ENCODE measurements at regions not wholly inside any gene's neighbourhood (a gene's known extent, or its start where the extent isn't known, plus 50 kb on each side); places are given as distances from the start of the nearest gene placed in this dataset.
"Not testable (repeated sequence)": the region's sequence is repeated elsewhere in the genome, so short reads cannot be mapped to it uniquely, and the experiment has no call there.

DNA sequence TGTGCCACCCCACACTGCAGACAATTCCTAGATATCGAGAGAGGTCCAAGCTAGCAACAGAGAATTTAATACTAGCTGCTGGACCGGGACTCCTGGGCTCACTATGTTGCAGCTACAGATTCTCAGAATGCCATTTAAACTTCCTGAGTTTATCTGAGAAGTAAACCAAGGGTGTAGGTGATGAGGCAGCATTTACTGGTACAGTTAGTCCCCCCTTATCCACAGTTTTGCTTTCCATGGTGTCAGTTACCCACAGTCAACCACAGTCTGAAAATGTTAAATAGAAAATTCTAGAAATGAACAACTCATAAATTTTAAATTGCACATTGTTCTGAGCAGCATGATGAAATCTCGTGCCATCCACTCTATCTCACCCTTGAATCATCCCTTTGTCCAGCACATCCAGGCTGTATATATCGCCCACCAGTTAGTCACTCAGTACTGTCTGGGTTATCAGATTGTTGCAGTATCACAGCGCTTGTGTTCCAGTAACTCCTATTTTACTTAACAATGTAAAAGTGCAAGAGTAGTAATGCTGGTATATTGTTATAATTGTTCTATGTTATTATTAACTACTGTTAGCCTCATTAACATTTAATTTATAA is 157.5 kb upstream of the NBPF9 start:
- intact Hi-C loops (cut with DNase I): not testable (repeated sequence)

DNA sequence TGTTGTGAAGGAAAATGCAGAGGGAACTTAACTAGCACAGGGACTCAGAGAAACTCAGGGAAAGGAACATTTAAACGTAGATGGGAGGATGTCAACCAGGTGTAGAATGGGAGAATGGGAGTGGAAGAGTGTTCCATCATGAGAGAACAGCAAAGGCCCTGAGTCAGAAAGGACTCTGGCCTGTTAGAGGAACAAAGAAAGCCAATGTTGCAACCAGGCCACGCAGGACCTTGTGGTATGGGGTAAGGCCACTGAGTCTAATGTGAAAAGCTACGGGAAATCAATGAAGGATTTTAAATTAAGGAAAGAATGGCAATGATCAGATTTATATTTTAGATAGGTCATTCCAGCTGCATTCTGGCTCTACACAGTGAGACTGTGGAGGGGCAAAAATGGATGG is 163.9 kb upstream of the NBPF9 start:
- H3K9me3 ChIP-seq; intact Hi-C loops (cut with DNase I); H3K27me3 ChIP-seq; H3K27ac ChIP-seq; DNase-seq; H3K4me1 ChIP-seq (ENCODE audit: insufficient read depth); H3K4me3 ChIP-seq; H3K36me3 ChIP-seq: not testable (repeated sequence)
- no CpG with 5 or more reads among the region's 3 CpGs for WGBS, 3 donors

More for the DNA sequence above, 157.5 kb upstream of the NBPF9 start:
- H3K27me3 ChIP-seq; DNase-seq; H3K36me3 ChIP-seq; H3K4me1 ChIP-seq (ENCODE audit: insufficient read depth); H3K27ac ChIP-seq; H3K4me3 ChIP-seq; H3K9me3 ChIP-seq: not testable (repeated sequence)
- WGBS, 3 donors: 62 to 65% methylated on average over 2 of the region's 5 CpGs; no CpG with 5 or more reads in 1 of the 3 donors

DNA sequence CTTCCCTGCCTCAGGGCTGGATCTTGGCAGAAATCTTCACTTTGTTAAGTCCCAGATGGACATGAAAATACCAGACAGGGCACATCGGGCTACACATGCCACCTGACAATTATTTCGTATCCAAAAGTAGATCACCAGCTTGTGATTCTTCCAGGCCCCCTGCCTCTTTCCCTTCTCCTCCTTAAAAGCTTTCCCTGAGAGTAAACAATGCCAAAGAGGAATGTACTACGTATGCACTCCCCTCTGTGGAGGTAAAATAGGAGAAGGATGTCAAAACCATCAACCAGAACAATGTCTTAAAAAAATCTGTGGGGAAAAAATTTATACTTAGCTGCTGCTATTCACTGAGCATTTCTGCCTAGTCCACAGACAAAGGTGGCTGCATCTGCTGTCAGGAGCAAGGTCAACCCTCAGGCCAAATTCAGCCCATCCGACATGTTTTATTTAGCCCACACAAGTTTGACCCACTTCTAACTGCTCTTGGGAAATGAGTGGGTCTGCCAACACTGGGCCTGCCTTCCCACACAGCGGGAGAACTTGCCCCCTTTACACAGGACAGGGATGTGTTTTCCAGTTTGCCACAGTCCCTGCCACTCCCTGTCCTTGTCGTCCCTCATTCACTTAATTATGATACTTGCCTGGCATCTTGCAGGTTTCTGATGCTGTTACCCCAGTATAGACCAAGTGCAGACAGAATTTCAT is 165.8 kb upstream of the NBPF9 start:
- H3K9me3 ChIP-seq; H3K27ac ChIP-seq; DNase-seq; H3K4me1 ChIP-seq (ENCODE audit: insufficient read depth); H3K4me3 ChIP-seq; H3K27me3 ChIP-seq; intact Hi-C loops (cut with DNase I); H3K36me3 ChIP-seq: not testable (repeated sequence)
- WGBS, 3 donors: no CpG with 5 or more reads among the region's 6 CpGs

DNA sequence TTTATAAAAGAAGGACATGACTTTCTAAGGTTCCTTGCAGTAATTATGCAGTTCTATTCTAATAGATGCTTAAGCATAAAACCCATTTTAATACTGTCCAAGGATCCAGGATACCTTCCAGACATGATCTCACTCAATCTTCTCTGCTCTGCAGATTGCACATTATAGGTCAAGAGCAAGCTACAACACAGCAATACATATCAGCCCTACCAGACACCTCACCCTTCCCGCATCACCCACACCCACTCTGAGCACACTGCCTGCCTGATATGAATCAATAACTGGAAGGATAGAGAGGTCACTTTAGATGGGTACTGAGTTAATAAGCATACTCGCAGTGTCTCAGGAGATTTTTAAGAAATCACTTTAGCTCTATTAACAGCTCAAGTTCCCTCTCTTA is 166.5 kb upstream of the NBPF9 start:
- H3K4me3 ChIP-seq; H3K4me1 ChIP-seq (ENCODE audit: insufficient read depth); H3K36me3 ChIP-seq; intact Hi-C loops (cut with DNase I); H3K27me3 ChIP-seq; H3K9me3 ChIP-seq; H3K27ac ChIP-seq; DNase-seq: not testable (repeated sequence)
- WGBS, 3 donors: no CpG with 5 or more reads among the region's 2 CpGs

DNA sequence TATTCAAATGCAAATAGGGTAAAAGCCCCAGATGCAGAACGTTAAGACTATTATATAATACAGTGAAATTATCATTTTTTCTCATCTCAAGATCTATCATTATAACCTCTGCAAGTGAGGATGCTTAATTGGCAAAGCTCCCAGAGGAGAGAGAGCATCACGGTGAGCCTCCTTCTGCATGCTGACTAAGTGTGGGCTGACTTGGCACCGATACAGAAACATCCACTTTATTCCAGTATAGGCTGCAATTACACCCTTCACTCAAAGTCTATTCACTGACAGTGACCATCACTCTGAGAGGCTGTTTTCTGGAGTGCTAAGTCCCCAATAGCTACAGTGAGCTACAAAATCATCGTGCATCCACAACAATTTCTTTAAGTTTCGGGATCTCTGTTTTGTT is 171.1 kb upstream of the NBPF9 start:
- H3K36me3 ChIP-seq; DNase-seq; H3K9me3 ChIP-seq; H3K27ac ChIP-seq; H3K4me3 ChIP-seq; H3K4me1 ChIP-seq (ENCODE audit: insufficient read depth); intact Hi-C loops (cut with DNase I); H3K27me3 ChIP-seq: not testable (repeated sequence)
- 83 to 85% (median 84%) methylated on average over 2 of the region's 5 CpGs for WGBS, 3 donors

DNA sequence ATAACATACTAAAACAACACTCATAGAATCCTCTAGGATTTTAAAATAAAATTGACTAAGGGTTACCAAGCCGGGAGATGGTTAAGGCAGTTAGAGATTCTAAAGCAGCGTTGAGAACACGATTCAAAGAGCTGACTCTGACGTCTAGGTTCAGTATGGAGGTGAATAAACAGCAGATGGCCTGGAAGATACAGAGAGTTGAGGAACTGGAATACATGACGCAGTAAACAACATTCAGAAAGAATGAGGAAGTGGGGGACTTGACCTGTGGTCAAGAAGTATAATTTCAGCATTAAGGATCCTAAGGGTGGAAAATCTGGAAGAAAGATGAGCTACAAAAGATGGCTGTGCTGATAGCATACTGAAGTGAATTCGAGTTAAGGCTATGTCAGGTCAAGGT is 172.5 kb upstream of the NBPF9 start:
- H3K27ac ChIP-seq; intact Hi-C loops (cut with DNase I); H3K36me3 ChIP-seq; H3K4me3 ChIP-seq; H3K9me3 ChIP-seq; H3K4me1 ChIP-seq (ENCODE audit: insufficient read depth); DNase-seq; H3K27me3 ChIP-seq: not testable (repeated sequence)
- no CpG with 5 or more reads among the region's 6 CpGs for WGBS, 3 donors

DNA sequence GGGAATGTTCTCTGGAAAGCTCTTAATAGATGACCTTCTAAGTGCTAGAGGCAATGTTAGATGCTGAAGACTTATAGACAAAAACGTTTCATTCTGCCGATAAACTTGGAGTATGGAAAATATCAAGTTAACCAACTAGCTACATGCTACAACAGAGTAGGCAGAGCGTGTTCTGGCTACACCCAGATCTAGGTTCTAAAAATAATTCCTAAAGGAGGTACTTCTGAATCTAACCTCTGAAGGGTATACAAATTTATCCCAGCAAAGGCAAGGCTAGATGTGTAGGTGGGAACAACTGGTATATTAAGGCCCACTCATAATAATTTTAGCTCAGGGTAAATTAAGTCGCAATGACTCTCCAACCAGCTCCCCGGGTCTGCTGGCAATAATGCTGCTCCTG is 173.1 kb upstream of the NBPF9 start:
- intact Hi-C loops (cut with DNase I); H3K27ac ChIP-seq; H3K4me3 ChIP-seq; H3K9me3 ChIP-seq; DNase-seq; H3K4me1 ChIP-seq (ENCODE audit: insufficient read depth); H3K27me3 ChIP-seq; H3K36me3 ChIP-seq: not testable (repeated sequence)
- no CpG with 5 or more reads among the region's 5 CpGs for WGBS, 3 donors

DNA sequence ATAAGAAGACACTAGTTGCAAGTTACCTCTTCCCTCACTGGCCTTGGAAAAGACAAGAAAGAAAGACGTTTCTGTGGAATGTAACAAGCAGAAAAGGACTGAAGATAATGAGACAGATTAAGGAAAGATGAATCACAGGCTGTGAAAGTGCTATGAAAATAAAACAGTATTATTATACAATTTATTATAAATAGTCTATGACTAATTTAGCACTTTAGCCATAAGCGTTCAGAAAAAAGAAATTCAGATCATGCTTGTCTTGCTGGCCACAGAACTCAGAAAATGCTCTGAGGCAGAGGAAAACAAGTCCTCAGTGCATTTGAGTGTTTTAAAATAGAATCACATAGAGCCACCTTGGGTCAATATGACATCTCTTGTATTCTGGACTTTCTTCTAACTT is 174.8 kb upstream of the NBPF9 start:
- H3K36me3 ChIP-seq; DNase-seq; H3K4me3 ChIP-seq; H3K27ac ChIP-seq; H3K27me3 ChIP-seq; H3K4me1 ChIP-seq (ENCODE audit: insufficient read depth); H3K9me3 ChIP-seq; intact Hi-C loops (cut with DNase I): not testable (repeated sequence)
- WGBS, 3 donors: no CpG with 5 or more reads among the region's 2 CpGs

DNA sequence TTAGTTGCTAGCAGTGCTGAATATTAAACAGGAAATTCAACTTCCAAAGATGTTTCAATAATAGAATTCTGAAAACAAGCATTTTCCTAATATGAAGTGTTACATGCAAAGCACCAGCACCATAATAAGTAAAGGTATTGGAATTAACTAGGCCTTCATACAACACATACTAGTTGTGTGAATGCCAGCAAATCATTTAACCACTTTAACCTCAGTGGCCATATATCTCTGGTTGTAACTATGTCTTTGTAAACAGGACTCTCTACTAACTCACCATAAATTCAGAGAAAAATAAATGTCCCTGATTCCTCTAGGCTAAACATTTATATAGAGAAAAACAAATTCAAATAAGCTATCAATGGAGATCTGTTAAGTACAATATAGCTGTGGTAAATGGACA is 175.7 kb upstream of the NBPF9 start:
- H3K27me3 ChIP-seq; H3K4me1 ChIP-seq (ENCODE audit: insufficient read depth); H3K4me3 ChIP-seq; H3K27ac ChIP-seq; DNase-seq; intact Hi-C loops (cut with DNase I); H3K36me3 ChIP-seq; H3K9me3 ChIP-seq: not testable (repeated sequence)

DNA sequence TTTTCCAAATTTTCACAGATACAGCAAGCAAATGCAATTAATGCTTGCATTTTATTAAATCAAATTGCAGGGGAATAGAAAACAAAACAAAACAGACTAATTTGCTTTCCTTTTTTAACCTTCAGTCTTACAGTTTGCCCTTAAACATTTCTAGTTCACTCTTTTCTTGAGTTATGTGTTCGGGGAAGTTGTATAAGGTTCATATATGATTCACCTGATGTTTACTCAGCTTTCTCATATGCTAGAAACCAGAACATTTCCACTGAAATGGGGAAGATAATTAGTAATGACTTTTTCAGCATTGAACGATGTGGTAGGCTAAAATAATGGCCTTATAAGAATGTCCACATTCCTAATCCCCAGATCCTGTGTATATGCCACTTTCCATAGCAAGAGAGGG is 176.2 kb upstream of the NBPF9 start:
- H3K27me3 ChIP-seq; H3K4me1 ChIP-seq (ENCODE audit: insufficient read depth); H3K36me3 ChIP-seq; H3K9me3 ChIP-seq; H3K27ac ChIP-seq; H3K4me3 ChIP-seq; DNase-seq; intact Hi-C loops (cut with DNase I): not testable (repeated sequence)
- 78 to 100% (median 85%) methylated on average over 1 of the region's 2 CpGs for WGBS, 3 donors

DNA sequence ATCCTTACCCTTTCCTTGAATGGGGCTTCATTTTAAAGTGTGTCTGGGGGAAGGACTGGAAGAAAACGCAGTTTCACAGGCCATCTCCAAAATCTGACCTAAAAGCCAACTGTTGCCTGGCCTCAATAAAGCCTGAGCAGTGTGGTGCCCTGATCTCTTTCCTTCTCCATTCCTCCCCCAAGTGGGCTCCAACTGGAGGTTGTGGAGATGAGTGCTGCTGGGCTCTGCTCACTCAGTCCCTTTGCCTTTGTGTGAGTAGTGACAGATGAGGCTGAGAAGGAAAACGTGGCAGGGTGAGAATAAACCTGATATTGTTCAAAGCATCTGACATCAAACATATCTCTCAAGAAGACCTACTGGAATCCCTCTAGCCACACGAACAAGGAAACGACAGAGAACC is 181.4 kb upstream of the NBPF9 start:
- H3K27ac ChIP-seq; H3K27me3 ChIP-seq; H3K4me3 ChIP-seq; H3K4me1 ChIP-seq (ENCODE audit: insufficient read depth); intact Hi-C loops (cut with DNase I); DNase-seq; H3K9me3 ChIP-seq; H3K36me3 ChIP-seq: not testable (repeated sequence)
- WGBS, 3 donors: no CpG with 5 or more reads among the region's 4 CpGs

DNA sequence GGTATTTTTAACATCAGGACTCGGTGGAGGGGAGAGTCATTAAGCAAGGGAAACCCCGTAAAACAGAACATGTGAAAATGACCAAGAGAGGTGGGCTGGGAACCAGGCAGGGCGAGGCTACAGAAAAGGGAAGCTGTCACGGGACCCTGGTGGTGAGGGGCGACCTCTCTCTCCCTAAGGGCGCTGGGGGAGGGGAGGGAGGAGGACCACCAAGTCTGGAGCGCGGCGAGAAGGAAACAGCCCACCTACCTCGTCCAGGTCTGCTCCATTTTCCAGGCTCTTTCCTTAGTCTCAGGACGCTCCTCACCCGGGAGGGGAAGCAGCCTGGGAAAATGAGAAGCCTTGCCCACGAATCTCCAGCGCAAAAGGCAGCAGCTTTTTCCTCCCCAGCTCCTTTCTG is 181.9 kb upstream of the NBPF9 start:
- no CpG with 5 or more reads among the region's 14 CpGs for WGBS, 3 donors
- intact Hi-C loops (cut with DNase I); H3K27ac ChIP-seq; DNase-seq; H3K9me3 ChIP-seq; H3K27me3 ChIP-seq; H3K4me3 ChIP-seq; H3K36me3 ChIP-seq; H3K4me1 ChIP-seq (ENCODE audit: insufficient read depth): not testable (repeated sequence)

All from ovary (tissue), 7 donors.